ENCODE measurements at regions not wholly inside any gene's neighbourhood (a gene's known extent, or its start where the extent isn't known, plus 50 kb on each side); places are given as distances from the start of the nearest gene placed in this dataset.

DNA sequence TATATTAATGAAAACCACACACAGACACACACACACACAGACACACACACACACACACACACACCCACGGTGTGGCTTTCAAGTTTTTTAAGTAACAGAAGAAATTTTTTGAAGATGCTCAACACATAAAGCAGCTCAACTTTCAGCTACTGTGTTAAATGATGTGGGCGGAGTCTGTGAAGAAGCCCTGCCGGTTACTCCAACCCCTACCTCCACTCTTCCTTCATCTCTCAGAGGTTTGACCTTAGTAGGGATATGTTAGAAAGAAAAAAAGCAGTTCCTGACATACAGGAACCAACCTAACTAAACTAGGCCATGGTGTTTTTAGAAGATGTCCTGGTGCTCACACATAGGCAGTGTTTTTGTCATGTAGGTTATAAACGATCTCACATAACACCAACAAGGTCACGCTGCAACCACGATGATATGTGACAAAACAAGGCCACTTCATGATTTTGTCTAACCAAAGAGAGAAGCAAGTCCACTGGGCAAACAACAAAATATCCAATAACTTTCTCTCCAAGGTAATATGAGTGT is 112.8 kb downstream of the EMB start:
- H4K91ac ChIP-seq (replicated peaks; ENCODE audit: insufficient read length, low read length) = no peak overlapping the region
- H3K4me1 ChIP-seq (replicated peaks in 1 of 4; ENCODE audit: control insufficient read depth in 3 of 4, insufficient read depth in 4 of 4, low read length in 3 of 4) = no peaks in the 10 kb centered on the region
- POLR2A ChIA-PET (ENCODE audit: partially characterized antibody) = no interaction called here
- no peak overlapping the region for H2AK5ac ChIP-seq (ENCODE audit: low read depth, low read length)
- H3K4ac ChIP-seq (replicated peaks; ENCODE audit: insufficient read length, low read depth, low read length) = no peak overlapping the region
- CTCF ChIA-PET (ENCODE audit: partially characterized antibody) = no interaction called here
- no peak overlapping the region for H2BK120ac ChIP-seq (replicated peaks; ENCODE audit: low read depth, low read length)
- FAIRE-seq = no peak
- H3K79me1 ChIP-seq (ENCODE audit: low read depth, low read length) = no peaks in the 10 kb centered on the region
- H3K56ac ChIP-seq (replicated peaks; ENCODE audit: insufficient read length, low read depth, low read length) = no peak overlapping the region
- no peak overlapping the region for H2BK5ac ChIP-seq (ENCODE audit: low read depth, low read length)
- no peak overlapping the region for H3K14ac ChIP-seq (ENCODE audit: insufficient read length)
- H2BK15ac ChIP-seq (ENCODE audit: low read length) = no peak overlapping the region
- no peak overlapping the region for H3K27ac ChIP-seq (ENCODE audit: low read depth, low read length)
- H2AFZ ChIP-seq (ENCODE audit: low read length) = no peak overlapping the region
- TF ChIP-seq KDM4A (IDR thresholded peaks at IDR 0.05; ENCODE audit: low read depth, low read length, severe bottlenecking) (no peak), EZH2 (IDR thresholded peaks at IDR 0.05; ENCODE audit: low read depth, low read length, severe bottlenecking) (no peak), SP2 (IDR thresholded peaks at IDR 0.05; ENCODE audit: low read length) (no peak), TCF12 (IDR thresholded peaks at IDR 0.05; ENCODE audit: low read depth, low read length) (no peak), RXRA (IDR thresholded peaks at IDR 0.05; ENCODE audit: insufficient read depth, low read depth, low read length) (no peak), SP4 (IDR thresholded peaks at IDR 0.05; ENCODE audit: low read length) (no peak), TAF1 (IDR thresholded peaks at IDR 0.05; ENCODE audit: low read depth, low read length) (no peak), RBBP5 (IDR thresholded peaks at IDR 0.05; ENCODE audit: borderline replicate concordance, low read depth, low read length) (no peak), BACH1 (IDR thresholded peaks at IDR 0.05; ENCODE audit: low read length) (no peak), MAFK (IDR thresholded peaks at IDR 0.05; ENCODE audit: low read depth, low read length) (no peak), GTF2F1 (IDR thresholded peaks at IDR 0.05; ENCODE audit: borderline replicate concordance, low read depth, low read length) (no peak), CHD2 (IDR thresholded peaks at IDR 0.05; ENCODE audit: low read length) (no peak)
- H3K27me3 ChIP-seq (replicated peaks in 1 of 4; ENCODE audit: control insufficient read depth in 3 of 4, extremely low read depth in 1 of 4, insufficient read depth in 3 of 4, low read length in 3 of 4) = no peaks in the 10 kb centered on the region
- H3K9ac ChIP-seq (replicated peaks in 1 of 4; ENCODE audit: extremely low read depth in 1 of 4, low read depth in 3 of 4, low read length in 3 of 4) = no peak overlapping the region
- no peak overlapping the region for H3K23ac ChIP-seq (ENCODE audit: insufficient read length)
- no peaks in the 10 kb centered on the region for H3K36me3 ChIP-seq (ENCODE audit: control insufficient read depth in 2 of 4, insufficient read depth in 4 of 4, low read length in 3 of 4)
- H3K18ac ChIP-seq (ENCODE audit: extremely low read depth, low read length) = no peak overlapping the region
- H3K4me3 ChIP-seq (ENCODE audit: extremely low read depth in 1 of 4, insufficient read depth in 2 of 4, low read depth in 3 of 4, low read length in 4 of 4) = no peak overlapping the region
- H2BK12ac ChIP-seq (ENCODE audit: low read depth, low read length) = no peak overlapping the region
- no peak overlapping the region for H3K4me2 ChIP-seq (ENCODE audit: insufficient read depth in 1 of 2, low read depth in 2 of 2, low read length in 2 of 2)
- no peaks in the 10 kb centered on the region; the same call in 1 of the 2 replicates for H3K23me2 ChIP-seq (ENCODE audit: low read depth, low read length)
- WGBS, 2 experiments (ENCODE audit: extremely low coverage in 1 of 2, insufficient coverage in 1 of 2, insufficient read length in 1 of 2, insufficient replicate concordance in 2 of 2, low coverage in 1 of 2, low lambda C conversion rate in 2 of 2, missing lambda C conversion rate in 1 of 2) = 77% methylated on average over 6 of the region's 6 CpGs; no CpG with 5 or more reads in 1 of the 2 experiments
- H4K8ac ChIP-seq (ENCODE audit: extremely low read depth, insufficient read depth, low read length) = no peak overlapping the region
- peaks cover 36 to 40% of the 10 kb centered on the region in 2 experiments for H3K9me3 ChIP-seq (ENCODE audit: insufficient read depth in 2 of 2, low read depth in 1 of 2, low read length in 1 of 2)
- DNase-seq (ENCODE audit: low read depth in 1 of 2, low spot score in 2 of 2) = no peak
- no peak overlapping the region for H4K5ac ChIP-seq (ENCODE audit: insufficient read length, low read depth, low read length)
- H3K79me2 ChIP-seq (ENCODE audit: control insufficient read depth in 1 of 2, insufficient read depth in 2 of 2, low read length in 2 of 2) = no peaks in the 10 kb centered on the region
- no peaks in the 10 kb centered on the region for H4K20me1 ChIP-seq (replicated peaks in 1 of 2; ENCODE audit: control insufficient read depth in 1 of 2, insufficient read depth in 2 of 2, low read length in 2 of 2)
- H2BK20ac ChIP-seq (ENCODE audit: low read length) = no peak overlapping the region
